ENCODE measurements at regions not wholly inside any gene's neighbourhood (a gene's known extent, or its start where the extent isn't known, plus 50 kb on each side); places are given as distances from the start of the nearest gene placed in this dataset.

DNA sequence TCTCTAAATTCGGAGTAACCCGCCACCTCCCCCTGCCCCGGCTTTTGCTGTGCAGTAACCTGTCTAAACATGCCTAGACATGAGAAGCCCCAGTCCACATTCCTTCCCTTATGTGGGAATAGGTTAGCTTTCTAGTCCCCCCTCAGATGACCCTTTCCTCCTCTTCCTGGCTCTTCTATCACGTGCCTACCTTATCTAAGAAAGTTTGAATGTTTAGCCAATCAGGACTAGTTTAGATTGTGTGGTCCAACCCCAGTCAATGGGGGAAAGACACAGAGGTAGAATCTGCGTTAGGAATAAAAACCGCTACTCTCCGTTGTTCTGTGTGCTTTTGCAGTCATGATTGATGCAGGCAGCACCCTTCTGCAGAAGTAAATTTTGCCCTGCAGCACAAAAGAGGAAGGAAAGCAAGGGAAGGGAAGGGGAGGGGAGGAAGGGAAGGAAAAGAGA is 69.0 kb upstream of the CD93 start:
- H3K27me3 Mint-ChIP-seq (ENCODE audit: insufficient read depth), result peaks cover 1% of the 10 kb centered on the region; the same call in 1 of the 2 replicates
- H3K9me3 Mint-ChIP-seq, result no peaks in the 10 kb centered on the region

GRCh38 chr20:23153696-23154341 is 67.7 kb upstream of the CD93 start:
- H3K4me3 Mint-ChIP-seq, result no peak overlapping the region
- TF ChIP-seq CTCF (IDR thresholded peaks at IDR 0.05), result no peak
- peak overlapping the region; percentile 44 for H3K27ac Mint-ChIP-seq
- peaks cover 1% of the 10 kb centered on the region; the same call in 1 of the 2 replicates for H3K27me3 Mint-ChIP-seq (ENCODE audit: insufficient read depth)
- H3K4me1 Mint-ChIP-seq (ENCODE audit: low read depth), result peaks cover 88% of the 10 kb centered on the region
- no peak for DNase-seq
- no peaks in the 10 kb centered on the region for H3K9me3 Mint-ChIP-seq
- H3K36me3 Mint-ChIP-seq (ENCODE audit: low read depth), result no peaks in the 10 kb centered on the region

More for the DNA sequence above, 69.0 kb upstream of the CD93 start:
- Mint-ChIP-seq H3K36me3 (ENCODE audit: low read depth) (no peaks in the 10 kb centered on the region), H3K4me3 (peak overlapping the region; percentile 63), H3K27ac (peak overlapping the region; percentile 80), H3K4me1 (ENCODE audit: low read depth) (peaks cover 88% of the 10 kb centered on the region)
- TF ChIP-seq CTCF (IDR thresholded peaks at IDR 0.05), result no peak
- no peak for DNase-seq

DNA sequence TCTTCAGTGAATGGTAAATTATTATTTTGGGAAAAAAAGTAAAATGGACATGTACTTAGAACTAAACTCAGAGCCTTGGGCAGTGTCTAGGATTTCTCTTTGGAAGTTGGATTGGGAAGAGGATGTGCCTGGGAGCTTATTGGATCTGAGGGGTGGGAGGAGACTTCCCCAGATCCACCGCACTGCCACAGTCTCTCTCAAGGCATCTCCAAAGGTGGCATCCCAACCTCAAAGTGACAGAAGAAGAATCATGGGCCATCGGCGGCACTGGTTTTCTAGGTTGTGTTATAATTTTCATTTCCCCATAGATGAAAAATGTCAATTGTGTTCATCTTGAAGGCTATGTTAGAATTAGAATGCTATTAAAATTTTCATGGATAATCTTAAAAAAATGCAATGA is 66.8 kb upstream of the CD93 start:
- Mint-ChIP-seq H3K4me3 (no peak overlapping the region; the same call in 1 of the 2 replicates), H3K36me3 (ENCODE audit: low read depth) (no peaks in the 10 kb centered on the region), H3K27me3 (ENCODE audit: insufficient read depth) (peaks cover 1% of the 10 kb centered on the region; the same call in 1 of the 2 replicates), H3K4me1 (ENCODE audit: low read depth) (peaks cover 92% of the 10 kb centered on the region), H3K9me3 (no peaks in the 10 kb centered on the region), H3K27ac (peak overlapping the region; percentile 97)
- no peak for TF ChIP-seq CTCF (IDR thresholded peaks at IDR 0.05)
- DNase-seq, result no peak

- no peaks in the 10 kb centered on the region for H3K36me3 Mint-ChIP-seq (ENCODE audit: low read depth)
- H3K27me3 Mint-ChIP-seq (ENCODE audit: insufficient read depth), result peaks cover 1% of the 10 kb centered on the region; the same call in 1 of the 2 replicates
- no peak; the same call in none of the 2 replicates for TF ChIP-seq CTCF (IDR thresholded peaks at IDR 0.05)
- peak; percentile 70 for DNase-seq
- H3K4me1 Mint-ChIP-seq (ENCODE audit: low read depth), result peaks cover 93% of the 10 kb centered on the region
- H3K4me3 Mint-ChIP-seq, result peak overlapping the region; percentile 54
- peak overlapping the region; percentile 97 for H3K27ac Mint-ChIP-seq
- H3K9me3 Mint-ChIP-seq, result no peaks in the 10 kb centered on the region
These were observed 66.3 kb upstream of the CD93 start for GRCh38 chr20:23152308-23152892.

DNA sequence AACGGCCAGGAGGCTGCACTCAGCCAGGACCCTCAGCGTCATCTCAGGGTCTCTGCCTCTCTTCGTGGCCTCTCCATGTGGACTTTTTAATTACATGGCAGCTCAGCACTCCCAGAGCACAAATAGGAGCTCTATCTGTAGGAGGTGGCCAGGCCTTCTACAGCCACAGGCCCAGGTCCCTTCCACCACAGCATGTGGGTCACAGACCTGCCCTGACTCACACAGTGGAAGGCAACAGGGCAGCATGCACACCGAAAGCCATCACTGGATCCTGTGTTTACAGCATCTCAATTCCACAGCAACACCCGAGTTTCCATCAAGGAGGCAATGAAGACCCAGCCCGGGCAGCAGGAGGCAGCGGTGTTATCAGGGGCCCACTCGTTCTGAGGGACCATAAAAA is 65.8 kb upstream of the CD93 start:
- Mint-ChIP-seq H3K9me3 (no peaks in the 10 kb centered on the region), H3K36me3 (ENCODE audit: low read depth) (no peaks in the 10 kb centered on the region), H3K4me1 (ENCODE audit: low read depth) (peaks cover 95% of the 10 kb centered on the region), H3K27me3 (ENCODE audit: insufficient read depth) (peaks cover 1% of the 10 kb centered on the region; the same call in 1 of the 2 replicates), H3K4me3 (peak overlapping the region; percentile 54; the same call in 1 of the 2 replicates), H3K27ac (peak overlapping the region; percentile 97)
- no peak for DNase-seq
- peak; percentile 34; the same call in 1 of the 2 replicates for TF ChIP-seq CTCF (IDR thresholded peaks at IDR 0.05)
